ENCODE measurements at regions not wholly inside any gene's neighbourhood (a gene's known extent, or its start where the extent isn't known, plus 50 kb on each side); places are given as distances from the start of the nearest gene placed in this dataset.

DNA sequence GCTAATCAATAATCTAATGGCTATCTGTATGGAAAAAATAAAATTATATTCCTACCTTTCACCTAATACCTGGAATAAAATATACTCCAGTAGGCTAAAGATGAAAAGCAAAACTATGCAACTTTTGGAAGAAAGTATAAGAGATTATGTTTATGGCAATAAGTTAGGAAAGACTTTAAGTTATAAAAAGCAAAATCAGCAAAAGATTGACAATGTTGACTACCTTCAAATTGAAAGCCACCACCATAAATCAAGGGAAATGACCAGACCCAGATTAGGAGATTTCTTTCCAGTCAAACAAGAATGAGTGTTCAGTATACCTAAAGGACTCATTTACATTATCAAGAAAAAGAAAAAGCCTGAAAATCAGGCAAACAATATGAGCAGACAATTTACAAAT, 159.1 kb upstream of the ZBED5 start:
- DNase-seq (ENCODE audit: low spot score) (no peak), ATAC-seq (no peak)
- Mint-ChIP-seq H3K4me1 (peaks cover 12% of the 10 kb centered on the region), H3K36me3 (no peaks in the 10 kb centered on the region), H3K9me3 (peaks cover 4% of the 10 kb centered on the region; the same call in 1 of the 2 replicates), H3K4me3 (no peak overlapping the region), H3K27me3 (ENCODE audit: low read depth) (no peaks in the 10 kb centered on the region), H3K27ac (no peak overlapping the region)
- ChIA-PET CTCF (interaction anchor here (1.5 kb wide), 1 partner anchor 83 kb away, joined by 5 read pairs; no protein-coding TSS in a partner anchor), POLR2A (no interaction called here)
- TF ChIP-seq IRF2 (CRISPR knock-in tag; IDR thresholded peaks at IDR 0.05; ENCODE audit: borderline replicate concordance, low read depth) (no peak), FOXK1 (CRISPR knock-in tag; IDR thresholded peaks at IDR 0.05) (no peak), CREB1 (CRISPR knock-in tag; IDR thresholded peaks at IDR 0.05) (no peak), ZNF671 (CRISPR knock-in tag; IDR thresholded peaks at IDR 0.05) (no peak), NR3C1 (CRISPR knock-in tag; conservative IDR thresholded peaks at IDR 0.05; ENCODE audit: low read depth) (no peak), NFYB (CRISPR knock-in tag; conservative IDR thresholded peaks at IDR 0.05; ENCODE audit: low read depth) (no peak), RELA (CRISPR knock-in tag; IDR thresholded peaks at IDR 0.05; ENCODE audit: borderline replicate concordance) (no peak), PRRX2 (CRISPR knock-in tag; IDR thresholded peaks at IDR 0.05) (no peak), NFATC4 (CRISPR knock-in tag; IDR thresholded peaks at IDR 0.05) (no peak), AFF4 (CRISPR knock-in tag; IDR thresholded peaks at IDR 0.05; ENCODE audit: borderline replicate concordance) (no peak)
- TF ChIP-seq, protein P1, sequence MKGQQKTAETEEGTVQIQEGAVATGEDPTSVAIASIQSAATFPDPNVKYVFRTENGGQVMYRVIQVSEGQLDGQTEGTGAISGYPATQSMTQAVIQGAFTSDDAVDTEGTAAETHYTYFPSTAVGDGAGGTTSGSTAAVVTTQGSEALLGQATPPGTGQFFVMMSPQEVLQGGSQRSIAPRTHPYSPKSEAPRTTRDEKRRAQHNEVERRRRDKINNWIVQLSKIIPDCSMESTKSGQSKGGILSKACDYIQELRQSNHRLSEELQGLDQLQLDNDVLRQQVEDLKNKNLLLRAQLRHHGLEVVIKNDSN (CRISPR knock-in tag; IDR thresholded peaks at IDR 0.05) = no peak

- Mint-ChIP-seq H3K9me3 (peaks cover 4% of the 10 kb centered on the region; the same call in 1 of the 2 replicates), H3K27me3 (ENCODE audit: low read depth) (no peaks in the 10 kb centered on the region), H3K4me1 (peaks cover 17% of the 10 kb centered on the region), H3K36me3 (no peaks in the 10 kb centered on the region), H3K4me3 (no peak overlapping the region), H3K27ac (no peak overlapping the region)
- ChIA-PET POLR2A (no interaction called here), CTCF (interaction anchor here (1.2 to 2.2 kb wide), 3 partner anchors 12 to 224 kb away, joined by 8 to 12 read pairs (median 9); no protein-coding TSS in a partner anchor)
- ATAC-seq (no peak), DNase-seq (ENCODE audit: low spot score) (no peak)
- TF ChIP-seq, protein P2, sequence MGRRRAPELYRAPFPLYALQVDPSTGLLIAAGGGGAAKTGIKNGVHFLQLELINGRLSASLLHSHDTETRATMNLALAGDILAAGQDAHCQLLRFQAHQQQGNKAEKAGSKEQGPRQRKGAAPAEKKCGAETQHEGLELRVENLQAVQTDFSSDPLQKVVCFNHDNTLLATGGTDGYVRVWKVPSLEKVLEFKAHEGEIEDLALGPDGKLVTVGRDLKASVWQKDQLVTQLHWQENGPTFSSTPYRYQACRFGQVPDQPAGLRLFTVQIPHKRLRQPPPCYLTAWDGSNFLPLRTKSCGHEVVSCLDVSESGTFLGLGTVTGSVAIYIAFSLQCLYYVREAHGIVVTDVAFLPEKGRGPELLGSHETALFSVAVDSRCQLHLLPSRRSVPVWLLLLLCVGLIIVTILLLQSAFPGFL (CRISPR knock-in tag; IDR thresholded peaks at IDR 0.05; ENCODE audit: borderline replicate concordance) = no peak
- TF ChIP-seq ZNF416 (CRISPR knock-in tag; IDR thresholded peaks at IDR 0.05) = no peak
- TF ChIP-seq STAT6 (CRISPR knock-in tag; conservative IDR thresholded peaks at IDR 0.05; ENCODE audit: low read depth) = no peak
- TF ChIP-seq CREB1 (CRISPR knock-in tag; IDR thresholded peaks at IDR 0.05) = no peak
- TF ChIP-seq KAT7 (CRISPR knock-in tag; IDR thresholded peaks at IDR 0.05; ENCODE audit: borderline replicate concordance) = no peak
- TF ChIP-seq EMX1 (CRISPR knock-in tag; IDR thresholded peaks at IDR 0.05) = no peak
- no peak for TF ChIP-seq ZNF671 (CRISPR knock-in tag; IDR thresholded peaks at IDR 0.05)
- TF ChIP-seq, protein P3, sequence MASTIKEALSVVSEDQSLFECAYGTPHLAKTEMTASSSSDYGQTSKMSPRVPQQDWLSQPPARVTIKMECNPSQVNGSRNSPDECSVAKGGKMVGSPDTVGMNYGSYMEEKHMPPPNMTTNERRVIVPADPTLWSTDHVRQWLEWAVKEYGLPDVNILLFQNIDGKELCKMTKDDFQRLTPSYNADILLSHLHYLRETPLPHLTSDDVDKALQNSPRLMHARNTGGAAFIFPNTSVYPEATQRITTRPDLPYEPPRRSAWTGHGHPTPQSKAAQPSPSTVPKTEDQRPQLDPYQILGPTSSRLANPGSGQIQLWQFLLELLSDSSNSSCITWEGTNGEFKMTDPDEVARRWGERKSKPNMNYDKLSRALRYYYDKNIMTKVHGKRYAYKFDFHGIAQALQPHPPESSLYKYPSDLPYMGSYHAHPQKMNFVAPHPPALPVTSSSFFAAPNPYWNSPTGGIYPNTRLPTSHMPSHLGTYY (CRISPR knock-in tag; IDR thresholded peaks at IDR 0.05) = no peak
- no peak for TF ChIP-seq PRDM15 (CRISPR knock-in tag; IDR thresholded peaks at IDR 0.05)
- no peak for TF ChIP-seq SOX15 (CRISPR knock-in tag; IDR thresholded peaks at IDR 0.05)
- TF ChIP-seq, protein P4, sequence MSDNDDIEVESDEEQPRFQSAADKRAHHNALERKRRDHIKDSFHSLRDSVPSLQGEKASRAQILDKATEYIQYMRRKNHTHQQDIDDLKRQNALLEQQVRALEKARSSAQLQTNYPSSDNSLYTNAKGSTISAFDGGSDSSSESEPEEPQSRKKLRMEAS (CRISPR knock-in tag; IDR thresholded peaks at IDR 0.05) = no peak
- no peak for TF ChIP-seq FOXP1 (CRISPR knock-in tag; IDR thresholded peaks at IDR 0.05; ENCODE audit: borderline replicate concordance)
- no peak for TF ChIP-seq CREM (CRISPR knock-in tag; IDR thresholded peaks at IDR 0.05)
- no peak for TF ChIP-seq NR3C1 (CRISPR knock-in tag; conservative IDR thresholded peaks at IDR 0.05; ENCODE audit: low read depth)
These were observed 158.2 kb upstream of the ZBED5 start for GRCh38 chr11:11016068-11016467.
